ENCODE measurements at regions not wholly inside any gene's neighbourhood (a gene's known extent, or its start where the extent isn't known, plus 50 kb on each side); places are given as distances from the start of the nearest gene placed in this dataset.

DNA sequence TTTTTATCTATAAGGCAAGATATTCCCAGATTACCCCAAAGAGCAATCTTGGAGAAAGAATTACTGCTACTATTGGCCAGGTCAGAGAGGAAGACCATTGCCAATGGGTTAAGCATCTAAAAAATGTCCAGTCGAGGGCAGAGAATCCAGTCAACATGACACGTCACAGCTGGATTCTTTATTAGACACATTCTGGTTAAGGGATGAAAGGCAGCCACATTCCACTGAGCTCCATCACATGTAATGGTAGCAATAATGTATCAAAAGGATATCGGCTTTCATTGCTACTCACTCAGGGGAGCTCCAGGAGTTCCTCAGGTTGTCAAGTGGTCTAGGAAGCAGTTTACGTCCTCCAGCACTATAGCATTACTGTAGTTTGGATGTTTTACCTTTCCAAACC is 421.1 kb downstream of the PLOD2 start:
- Histone ChIP-seq H3K9me3 (ENCODE audit: control insufficient read depth, insufficient read depth, low read length) (no peaks in the 10 kb centered on the region), H3K27me3 (ENCODE audit: control insufficient read depth, insufficient read depth, low read length) (no peaks in the 10 kb centered on the region), H3K4me3 (ENCODE audit: low read depth, low read length) (no peak overlapping the region), H3K27ac (ENCODE audit: low read depth, low read length) (no peak overlapping the region)
- ChIA-PET POLR2A (no interaction called here), CTCF (no interaction called here)
- no peak for DNase-seq (ENCODE audit: low read depth, low spot score)
- TF ChIP-seq CTCF (IDR thresholded peaks at IDR 0.05; ENCODE audit: low read depth, low read length), result no peak

GRCh38 chr3:145750657-145751056 is 410.3 kb downstream of the PLOD2 start:
- H3K27me3 ChIP-seq (ENCODE audit: control insufficient read depth, insufficient read depth, low read length), result no peaks in the 10 kb centered on the region
- ChIA-PET POLR2A (no interaction called here), CTCF (no interaction called here)
- TF ChIP-seq CTCF (IDR thresholded peaks at IDR 0.05; ENCODE audit: low read depth, low read length), result no peak
- no peaks in the 10 kb centered on the region for H3K9me3 ChIP-seq (ENCODE audit: control insufficient read depth, insufficient read depth, low read length)
- H3K4me3 ChIP-seq (ENCODE audit: low read depth, low read length), result no peak overlapping the region
- no peak for DNase-seq (ENCODE audit: low read depth, low spot score)
- no peak overlapping the region for H3K27ac ChIP-seq (ENCODE audit: low read depth, low read length)

DNA sequence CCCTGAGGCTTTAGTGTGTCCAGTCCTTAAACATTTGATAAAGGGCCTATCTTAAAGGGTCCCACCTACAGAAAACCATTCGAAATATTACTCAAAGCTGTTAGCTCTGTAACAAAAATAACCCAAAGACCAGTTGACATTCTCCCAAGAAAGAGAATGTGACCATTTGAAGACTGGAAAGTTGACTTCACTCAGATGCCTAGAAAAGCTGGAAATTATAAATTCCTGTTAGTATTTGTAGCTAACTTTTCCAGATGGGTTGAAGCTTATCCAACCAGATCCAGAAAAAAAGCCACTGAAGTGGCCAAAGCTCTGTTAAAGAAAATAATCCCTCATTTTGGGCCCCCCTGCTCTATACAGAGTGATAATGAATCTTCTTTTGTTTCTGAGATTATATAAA is 408.4 kb downstream of the PLOD2 start:
- DNase-seq (ENCODE audit: low read depth, low spot score), result no peak
- Histone ChIP-seq H3K27ac (ENCODE audit: low read depth, low read length) (no peak overlapping the region), H3K4me3 (ENCODE audit: low read depth, low read length) (no peak overlapping the region), H3K9me3 (ENCODE audit: control insufficient read depth, insufficient read depth, low read length) (no peaks in the 10 kb centered on the region), H3K27me3 (ENCODE audit: control insufficient read depth, insufficient read depth, low read length) (no peaks in the 10 kb centered on the region)
- no peak for TF ChIP-seq CTCF (IDR thresholded peaks at IDR 0.05; ENCODE audit: low read depth, low read length)
- ChIA-PET CTCF (no interaction called here), POLR2A (no interaction called here)

GRCh38 chr3:145754605-145755289 is 406.2 kb downstream of the PLOD2 start:
- CTCF ChIA-PET, result no interaction called here
- POLR2A ChIA-PET, result no interaction called here
- H3K9me3 ChIP-seq (ENCODE audit: control insufficient read depth, insufficient read depth, low read length), result no peaks in the 10 kb centered on the region
- no peak overlapping the region for H3K27ac ChIP-seq (ENCODE audit: low read depth, low read length)
- DNase-seq (ENCODE audit: low read depth, low spot score), result no peak
- TF ChIP-seq CTCF (IDR thresholded peaks at IDR 0.05; ENCODE audit: low read depth, low read length), result no peak
- no peaks in the 10 kb centered on the region for H3K27me3 ChIP-seq (ENCODE audit: control insufficient read depth, insufficient read depth, low read length)
- H3K4me3 ChIP-seq (ENCODE audit: low read depth, low read length), result no peak overlapping the region

GRCh38 chr3:145760036-145760435 is 400.9 kb downstream of the PLOD2 start:
- Histone ChIP-seq H3K27me3 (ENCODE audit: control insufficient read depth, insufficient read depth, low read length) (no peaks in the 10 kb centered on the region), H3K9me3 (ENCODE audit: control insufficient read depth, insufficient read depth, low read length) (no peaks in the 10 kb centered on the region), H3K27ac (ENCODE audit: low read depth, low read length) (no peak overlapping the region), H3K4me3 (ENCODE audit: low read depth, low read length) (no peak overlapping the region)
- no peak for DNase-seq (ENCODE audit: low read depth, low spot score)
- no peak for TF ChIP-seq CTCF (IDR thresholded peaks at IDR 0.05; ENCODE audit: low read depth, low read length)
- CTCF ChIA-PET, result no interaction called here
- POLR2A ChIA-PET, result no interaction called here
